ENCODE measurements at regions not wholly inside any gene's neighbourhood (a gene's known extent, or its start where the extent isn't known, plus 50 kb on each side); places are given as distances from the start of the nearest gene placed in this dataset.

GRCh38 chr10:110358869-110359629 lies 54.3 kb upstream of the SMNDC1 start:
- TF ChIP-seq CTCF (conservative IDR thresholded peaks at IDR 0.05; ENCODE audit: low read depth in 2 of 2) (no peak), POLR2AphosphoS5 (IDR thresholded peaks at IDR 0.05; ENCODE audit: low read depth) (no peak), EZH2 (IDR thresholded peaks at IDR 0.05; ENCODE audit: low read depth, unreplicated experiment) (no peak), EZH2phosphoT487 (IDR thresholded peaks at IDR 0.05; ENCODE audit: unreplicated experiment) (no peak)

Data from GM23338 (cell line).